ENCODE measurements at regions not wholly inside any gene's neighbourhood (a gene's known extent, or its start where the extent isn't known, plus 50 kb on each side); places are given as distances from the start of the nearest gene placed in this dataset.
"Not testable (repeated sequence)": the region's sequence is repeated elsewhere in the genome, so short reads cannot be mapped to it uniquely, and the experiment has no call there.

DNA sequence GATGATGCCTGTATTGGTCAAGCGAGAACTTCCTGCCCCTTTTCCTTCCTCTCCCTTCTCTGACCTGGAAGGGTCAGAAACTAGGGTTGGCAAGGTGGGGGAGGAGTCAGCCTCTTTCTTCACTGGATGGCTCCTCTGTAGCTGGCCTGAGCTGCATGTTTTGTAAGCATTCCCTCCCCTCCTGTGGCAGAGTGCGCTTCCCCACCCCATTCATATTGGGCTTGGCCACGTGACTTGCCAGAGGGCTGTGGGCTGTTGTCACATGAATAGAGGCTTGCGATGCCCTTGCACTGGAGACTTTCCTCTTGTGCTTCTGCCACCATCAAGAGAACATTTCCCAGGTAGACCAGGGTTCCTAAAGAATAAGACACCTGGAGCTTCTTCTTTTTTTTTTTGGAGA lies 111.3 kb upstream of the PODXL start:
- Histone ChIP-seq H2AFZ (ENCODE audit: low read depth, low read length) (no peak overlapping the region), H3K4me2 (ENCODE audit: insufficient read depth, low read length) (no peak overlapping the region), H3K9me3 (ENCODE audit: insufficient read depth, low read length, severe bottlenecking) (no peaks in the 10 kb centered on the region), H3K4me1 (ENCODE audit: insufficient read depth, low read length) (no peaks in the 10 kb centered on the region), H3K9ac (ENCODE audit: low read depth, low read length) (no peak overlapping the region), H3K4me3 (ENCODE audit: low read depth in 1 of 2, low read length in 2 of 2) (no peak overlapping the region), H3K27ac (ENCODE audit: low read length) (no peak overlapping the region), H3K36me3 (ENCODE audit: insufficient read depth, low read length) (no peaks in the 10 kb centered on the region), H4K20me1 (ENCODE audit: insufficient read depth, low read length) (no peaks in the 10 kb centered on the region), H3K79me2 (ENCODE audit: insufficient read depth, low read length) (no peaks in the 10 kb centered on the region), H3K27me3 (ENCODE audit: insufficient read depth, low read length, poor library complexity) (peaks cover 5% of the 10 kb centered on the region)
- TF ChIP-seq, protein P1, sequence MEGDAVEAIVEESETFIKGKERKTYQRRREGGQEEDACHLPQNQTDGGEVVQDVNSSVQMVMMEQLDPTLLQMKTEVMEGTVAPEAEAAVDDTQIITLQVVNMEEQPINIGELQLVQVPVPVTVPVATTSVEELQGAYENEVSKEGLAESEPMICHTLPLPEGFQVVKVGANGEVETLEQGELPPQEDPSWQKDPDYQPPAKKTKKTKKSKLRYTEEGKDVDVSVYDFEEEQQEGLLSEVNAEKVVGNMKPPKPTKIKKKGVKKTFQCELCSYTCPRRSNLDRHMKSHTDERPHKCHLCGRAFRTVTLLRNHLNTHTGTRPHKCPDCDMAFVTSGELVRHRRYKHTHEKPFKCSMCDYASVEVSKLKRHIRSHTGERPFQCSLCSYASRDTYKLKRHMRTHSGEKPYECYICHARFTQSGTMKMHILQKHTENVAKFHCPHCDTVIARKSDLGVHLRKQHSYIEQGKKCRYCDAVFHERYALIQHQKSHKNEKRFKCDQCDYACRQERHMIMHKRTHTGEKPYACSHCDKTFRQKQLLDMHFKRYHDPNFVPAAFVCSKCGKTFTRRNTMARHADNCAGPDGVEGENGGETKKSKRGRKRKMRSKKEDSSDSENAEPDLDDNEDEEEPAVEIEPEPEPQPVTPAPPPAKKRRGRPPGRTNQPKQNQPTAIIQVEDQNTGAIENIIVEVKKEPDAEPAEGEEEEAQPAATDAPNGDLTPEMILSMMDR (IDR thresholded peaks at IDR 0.05; ENCODE audit: borderline replicate concordance, extremely low read depth, low read length, poor library complexity, severe bottlenecking), result no peak
- TF ChIP-seq EZH2 (IDR thresholded peaks at IDR 0.05; ENCODE audit: borderline replicate concordance, low read depth, low read length, severe bottlenecking), result no peak
- ATAC-seq (ENCODE audit: insufficient read depth, low read depth) (no peak), DNase-seq (no peak)

DNA sequence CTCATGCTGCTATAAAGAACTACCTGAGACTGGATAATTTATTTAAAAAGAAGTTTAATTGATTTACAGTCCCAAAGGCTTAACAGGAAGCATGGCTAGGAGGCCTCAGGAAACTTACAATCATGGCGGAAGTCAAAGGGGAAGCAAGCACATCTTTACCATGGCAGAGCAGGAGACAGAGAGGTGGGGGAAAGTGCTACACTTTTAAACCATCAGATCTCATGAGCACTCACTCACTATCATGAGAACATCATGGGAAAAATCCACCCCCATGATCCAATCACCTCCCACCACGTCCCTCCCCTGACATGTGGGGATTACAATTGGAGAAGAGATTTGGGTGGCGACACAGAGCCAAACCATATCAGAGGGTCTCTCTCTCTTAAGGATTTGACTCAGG lies 108.6 kb upstream of the PODXL start:
- Histone ChIP-seq H3K27me3 (ENCODE audit: insufficient read depth, low read length, poor library complexity) (no peaks in the 10 kb centered on the region), H3K79me2 (ENCODE audit: insufficient read depth, low read length) (no peaks in the 10 kb centered on the region), H3K9me3 (ENCODE audit: insufficient read depth, low read length, severe bottlenecking) (no peaks in the 10 kb centered on the region), H3K4me2 (ENCODE audit: insufficient read depth, low read length) (no peak overlapping the region), H3K27ac (ENCODE audit: low read length) (no peak overlapping the region), H2AFZ (ENCODE audit: low read depth, low read length) (no peak overlapping the region), H3K9ac (ENCODE audit: low read depth, low read length) (no peak overlapping the region), H3K4me3 (ENCODE audit: low read depth in 1 of 2, low read length in 2 of 2) (no peak overlapping the region), H3K36me3 (ENCODE audit: insufficient read depth, low read length) (no peaks in the 10 kb centered on the region), H3K4me1 (ENCODE audit: insufficient read depth, low read length) (no peaks in the 10 kb centered on the region), H4K20me1 (ENCODE audit: insufficient read depth, low read length) (no peaks in the 10 kb centered on the region)
- ATAC-seq (ENCODE audit: insufficient read depth, low read depth) (no peak), DNase-seq (no peak)
- no peak for TF ChIP-seq EZH2 (IDR thresholded peaks at IDR 0.05; ENCODE audit: borderline replicate concordance, low read depth, low read length, severe bottlenecking)
- TF ChIP-seq, protein P1 (IDR thresholded peaks at IDR 0.05; ENCODE audit: borderline replicate concordance, extremely low read depth, low read length, poor library complexity, severe bottlenecking), result no peak

DNA sequence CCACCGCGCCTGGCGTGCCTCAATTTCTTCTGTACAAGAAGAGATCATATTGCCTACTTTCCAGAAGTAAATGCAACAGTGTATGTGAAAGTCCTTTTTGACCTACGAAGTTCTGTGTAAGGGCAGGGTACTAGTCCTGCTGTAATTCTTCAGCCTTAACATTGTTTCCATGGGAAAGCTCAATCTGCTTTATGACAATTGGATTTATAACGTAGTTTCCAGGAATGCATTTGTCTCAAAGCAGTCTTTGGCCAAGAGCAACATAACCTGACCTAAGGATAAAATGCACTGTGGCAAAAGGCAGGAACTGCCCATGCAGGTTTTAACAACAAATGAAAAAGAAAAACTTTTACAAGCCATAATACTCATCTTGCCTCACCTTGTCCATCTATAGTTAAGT lies 108.1 kb upstream of the PODXL start:
- Histone ChIP-seq H3K9me3 (ENCODE audit: insufficient read depth, low read length, severe bottlenecking) (no peaks in the 10 kb centered on the region), H3K27ac (ENCODE audit: low read length) (no peak overlapping the region), H3K36me3 (ENCODE audit: insufficient read depth, low read length) (no peaks in the 10 kb centered on the region), H4K20me1 (ENCODE audit: insufficient read depth, low read length) (no peaks in the 10 kb centered on the region), H3K4me1 (ENCODE audit: insufficient read depth, low read length) (no peaks in the 10 kb centered on the region), H3K4me3 (ENCODE audit: low read depth in 1 of 2, low read length in 2 of 2) (no peak overlapping the region), H2AFZ (ENCODE audit: low read depth, low read length) (no peak overlapping the region), H3K27me3 (ENCODE audit: insufficient read depth, low read length, poor library complexity) (no peaks in the 10 kb centered on the region), H3K4me2 (ENCODE audit: insufficient read depth, low read length) (no peak overlapping the region), H3K9ac (ENCODE audit: low read depth, low read length) (no peak overlapping the region), H3K79me2 (ENCODE audit: insufficient read depth, low read length) (no peaks in the 10 kb centered on the region)
- DNase-seq (no peak), ATAC-seq (ENCODE audit: insufficient read depth, low read depth) (no peak)
- TF ChIP-seq, protein P1 (IDR thresholded peaks at IDR 0.05; ENCODE audit: borderline replicate concordance, extremely low read depth, low read length, poor library complexity, severe bottlenecking), result no peak
- no peak for TF ChIP-seq EZH2 (IDR thresholded peaks at IDR 0.05; ENCODE audit: borderline replicate concordance, low read depth, low read length, severe bottlenecking)

DNA sequence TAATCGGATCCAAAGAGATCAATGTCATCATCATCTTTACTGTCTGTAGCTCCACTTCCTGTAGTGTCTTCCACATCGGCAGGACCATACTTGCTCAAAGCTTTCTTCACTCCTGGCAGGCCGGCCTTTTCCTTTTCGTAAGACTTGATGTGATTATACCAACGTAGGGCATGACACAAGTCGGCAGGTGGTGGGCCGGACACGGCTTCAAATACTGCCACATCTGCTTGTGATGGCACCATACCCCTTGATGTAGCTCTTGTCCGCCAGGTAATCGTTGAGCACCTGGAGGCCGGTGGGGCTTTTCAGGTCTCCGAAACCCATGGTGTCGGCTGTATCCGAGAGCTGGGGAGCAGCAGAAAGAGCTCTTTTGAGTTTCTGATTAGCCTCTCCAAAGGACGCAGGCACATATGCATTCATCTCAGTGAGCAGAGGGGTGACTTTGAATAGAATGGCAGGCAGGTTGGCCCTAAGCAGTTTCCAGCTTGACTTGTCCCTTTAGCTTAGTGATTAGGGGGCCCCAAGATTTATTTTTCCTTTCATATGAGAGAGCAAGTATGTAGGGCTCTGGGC lies 106.0 kb upstream of the PODXL start:
- H3K27ac ChIP-seq (ENCODE audit: low read length); ATAC-seq (ENCODE audit: insufficient read depth, low read depth); H3K4me2 ChIP-seq (ENCODE audit: insufficient read depth, low read length); DNase-seq; H2AFZ ChIP-seq (ENCODE audit: low read depth, low read length); H3K36me3 ChIP-seq (ENCODE audit: insufficient read depth, low read length); H3K27me3 ChIP-seq (ENCODE audit: insufficient read depth, low read length, poor library complexity); H3K4me3 ChIP-seq (ENCODE audit: low read depth in 1 of 2, low read length in 2 of 2); H3K4me1 ChIP-seq (ENCODE audit: insufficient read depth, low read length); H3K9ac ChIP-seq (ENCODE audit: low read depth, low read length); H3K9me3 ChIP-seq (ENCODE audit: insufficient read depth, low read length, severe bottlenecking); H4K20me1 ChIP-seq (ENCODE audit: insufficient read depth, low read length); H3K79me2 ChIP-seq (ENCODE audit: insufficient read depth, low read length): not testable (repeated sequence)
